ENCODE measurements at regions not wholly inside any gene's neighbourhood (a gene's known extent, or its start where the extent isn't known, plus 50 kb on each side); places are given as distances from the start of the nearest gene placed in this dataset.

- Histone ChIP-seq H3K27me3 (ENCODE audit: insufficient read depth, low read depth, low read length) (no peaks in the 10 kb centered on the region), H3F3A (ENCODE audit: insufficient read depth, low read length, poor library complexity, severe bottlenecking) (no peaks in the 10 kb centered on the region), H3K36me3 (ENCODE audit: insufficient read depth, low read length) (no peaks in the 10 kb centered on the region), H3K9me2 (ENCODE audit: insufficient read depth, low read length) (no peaks in the 10 kb centered on the region), H3K4me3 (ENCODE audit: low read length) (no peak overlapping the region), H3K9ac (ENCODE audit: low read length) (no peak overlapping the region), H3K27ac (ENCODE audit: low read length) (no peak overlapping the region), H4K20me1 (ENCODE audit: insufficient read depth) (no peaks in the 10 kb centered on the region), H3K9me3 (ENCODE audit: low read length) (no peaks in the 10 kb centered on the region), H3K79me2 (replicated peaks; ENCODE audit: insufficient read depth, low read length) (no peaks in the 10 kb centered on the region), H3K4me2 (ENCODE audit: low read length) (no peak overlapping the region), H2AFZ (ENCODE audit: low read depth, low read length) (no peak overlapping the region)
- TF ChIP-seq EP300 (conservative IDR thresholded peaks at IDR 0.05; ENCODE audit: poor library complexity, severe bottlenecking) (no peak), REST (IDR thresholded peaks at IDR 0.05; ENCODE audit: borderline replicate concordance) (no peak), RAD21 (conservative IDR thresholded peaks at IDR 0.05) (no peak), POLR2AphosphoS5 (IDR thresholded peaks at IDR 0.05) (no peak), EZH2 (IDR thresholded peaks at IDR 0.05; ENCODE audit: borderline replicate concordance, insufficient read depth, low read length, poor library complexity, severe bottlenecking) (no peak), SMC3 (conservative IDR thresholded peaks at IDR 0.05; ENCODE audit: poor library complexity) (no peak), MXI1 (conservative IDR thresholded peaks at IDR 0.05; ENCODE audit: poor library complexity, severe bottlenecking) (no peak), TAF1 (IDR thresholded peaks at IDR 0.05; ENCODE audit: low read depth) (no peak), CTCF (IDR thresholded peaks at IDR 0.05; ENCODE audit: poor library complexity, severe bottlenecking) (no peak)
Observed at GRCh38 chr13:70580825-70581224, 472.6 kb upstream of the KLHL1 start.

- H3K79me2 ChIP-seq (replicated peaks; ENCODE audit: insufficient read depth, low read length) = no peaks in the 10 kb centered on the region
- H3K4me3 ChIP-seq (ENCODE audit: low read length) = no peak overlapping the region
- no peak for TF ChIP-seq REST (IDR thresholded peaks at IDR 0.05; ENCODE audit: borderline replicate concordance)
Observed at GRCh38 chr13:70579941-70580340, 471.7 kb upstream of the KLHL1 start.

More at GRCh38 chr13:70579941-70580340, 471.7 kb upstream of the KLHL1 start:
- Histone ChIP-seq H3K9ac (ENCODE audit: low read length) (no peak overlapping the region), H4K20me1 (ENCODE audit: insufficient read depth) (no peaks in the 10 kb centered on the region), H3K27me3 (ENCODE audit: insufficient read depth, low read depth, low read length) (no peaks in the 10 kb centered on the region), H3K27ac (ENCODE audit: low read length) (no peak overlapping the region), H3K9me3 (ENCODE audit: low read length) (no peaks in the 10 kb centered on the region), H3K4me2 (ENCODE audit: low read length) (no peak overlapping the region), H2AFZ (ENCODE audit: low read depth, low read length) (no peak overlapping the region), H3K36me3 (ENCODE audit: insufficient read depth, low read length) (no peaks in the 10 kb centered on the region), H3F3A (ENCODE audit: insufficient read depth, low read length, poor library complexity, severe bottlenecking) (no peaks in the 10 kb centered on the region), H3K9me2 (ENCODE audit: insufficient read depth, low read length) (no peaks in the 10 kb centered on the region)

Data from neural cell (in vitro differentiated cells).